Choroid plexus epithelial cell (primary cell): ENCODE measurements at regions not wholly inside any gene's neighbourhood (a gene's known extent, or its start where the extent isn't known, plus 50 kb on each side); places are given as distances from the start of the nearest gene placed in this dataset.

Source experiments
- DNase-seq: peaks from one replicate; pipeline ENCODE4 v3.0.0-alpha.2; 2010; ENCODE audit warnings: low read depth
- H3K4me3 ChIP-seq: 2 replicates; pipeline ENCODE4 v1.5.1; 2011; ENCODE audit warnings: low read depth, mild to moderate bottlenecking, control low read depth, low read length, moderate library complexity
- CTCF ChIP-seq: conservative IDR thresholded peaks from 2 replicates; pipeline ENCODE4 v1.5.1; 2011; ENCODE audit warnings: low read depth, mild to moderate bottlenecking, control low read depth, inconsistent platforms, low read length, moderate library complexity

GRCh38 chr2:10231551-10232085, 71.1 kb upstream of the HPCAL1 start:
- DNase-seq: no peak
- TF ChIP-seq CTCF: no peak
- H3K4me3 ChIP-seq: no peak overlapping the region

- no peak for DNase-seq
- no peak for TF ChIP-seq CTCF
- H3K4me3 ChIP-seq: no peak overlapping the region
Measured at GRCh38 chr2:10232096-10232815, 70.4 kb upstream of the HPCAL1 start.

- no peak for DNase-seq
- H3K4me3 ChIP-seq: no peak overlapping the region
- TF ChIP-seq CTCF: no peak
Measured at GRCh38 chr2:10233131-10234012, 69.3 kb upstream of the HPCAL1 start.

GRCh38 chr2:10234013-10234306, 68.7 kb upstream of the HPCAL1 start:
- H3K4me3 ChIP-seq: no peak overlapping the region
- peak; percentile 9 for TF ChIP-seq CTCF
- no peak for DNase-seq

GRCh38 chr2:10234409-10235094, 68.2 kb upstream of the HPCAL1 start:
- DNase-seq: no peak
- no peak for TF ChIP-seq CTCF
- H3K4me3 ChIP-seq: no peak overlapping the region

GRCh38 chr2:10235099-10235908, 67.4 kb upstream of the HPCAL1 start:
- DNase-seq: no peak
- H3K4me3 ChIP-seq: no peak overlapping the region
- no peak for TF ChIP-seq CTCF
